Adrenal gland (tissue), 9 donors: ENCODE measurements at regions not wholly inside any gene's neighbourhood (a gene's known extent, or its start where the extent isn't known, plus 50 kb on each side); places are given as distances from the start of the nearest gene placed in this dataset.
A peak's percentile ranks its signal among the peaks of the same experiment; 100 is the strongest.

ENCODE experiments used
- DNase-seq, 7 donors: peaks; one replicate each; pipeline ENCODE4 v3.0.0-alpha.2; 2019 to 2020
- H3K27ac ChIP-seq, 5 donors: fragments of 200-600 bp; sonication (generic) in 4 of 5; 1 replicate in 3 of 5; 2 replicates in 2 of 5; pipeline versions ENCODE4 v1.5.1 to v1.8.0; 2016 to 2020; ENCODE audit warnings: mild to moderate bottlenecking in 1 of 5
- H3K27me3 ChIP-seq: fragments of 200-600 bp; 2 replicates; pipeline ENCODE4 v1.8.0; 2021
- H3K36me3 ChIP-seq, 2 donors: fragments of 200-600 bp; replicated peaks in 1 of 2; 1 replicate in 1 of 2; 2 replicates in 1 of 2; pipeline versions ENCODE4 v1.5.1 to v1.8.0; 2018 to 2022
- H3K4me1 ChIP-seq, 2 donors: fragments of 200-600 bp; replicated peaks in 1 of 2; 1 replicate in 1 of 2; 2 replicates in 1 of 2; pipeline versions ENCODE4 v1.5.1 to v1.8.0; 2018 to 2021
- H3K4me3 ChIP-seq, 4 donors: fragments of 200-600 bp; sonication (generic) in 3 of 4; one replicate each; pipeline ENCODE4 v1.5.1; 2016 to 2018
- H3K9me3 ChIP-seq, 3 donors: fragments of 200-600 bp; sonication (generic) in 1 of 3; replicated peaks in 1 of 3; 1 replicate in 2 of 3; 2 replicates in 1 of 3; pipeline versions ENCODE4 v1.5.1 to v1.8.0; 2016 to 2021
- POLR2A ChIP-seq, 2 donors: fragments of 450-650 bp; IDR thresholded peaks; one replicate each; pipeline ENCODE4 v1.6.1; 2017; ENCODE audit warnings: antibody characterized with exemption in 2 of 2, mild to moderate bottlenecking in 2 of 2, moderate library complexity in 1 of 2
- WGBS, 4 donors: extraction: QIAGEN DNeasy Blood & Tissue Kit in 2 of 4; methylation state at CpG; one replicate each; pipeline versions ENCODE4 v1.1.5 to v1.1.7; 2013 to 2017; 5-methylcytosine and 5-hydroxymethylcytosine counted together
- intact Hi-C, 2 donors: fragments of 100-400 bp; cut with DNase I; formaldehyde crosslinking; loops; one replicate each; pipeline versions ENCODE4 v1.14.1 to v1.15.0; 2022 to 2023
- TF ChIP-seq, protein P1 (sequence below), 6 experiments: fragments of 450-650 bp in 4 of 6; fragments of 200-600 bp in 2 of 6; sonication (generic) in 1 of 6; IDR thresholded peaks; 1 replicate in 5 of 6; 2 replicates in 1 of 6; pipeline versions ENCODE4 v1.5.1 to v1.8.0; 2016 to 2021; ENCODE audit warnings: antibody characterized with exemption in 6 of 6, mild to moderate bottlenecking in 2 of 6, moderate library complexity in 1 of 6
- donor health status: healthy with polysubstance abuse.
- donor health status: Bipolar disorder and iron deficiency.
- donor health status: DM: yes; HTN: yes; CAD: no.
- donor health status: DM: no; HTN: no; CAD: no.
- donor health status: DM: no; HTN: no; CAD: no.

DNA sequence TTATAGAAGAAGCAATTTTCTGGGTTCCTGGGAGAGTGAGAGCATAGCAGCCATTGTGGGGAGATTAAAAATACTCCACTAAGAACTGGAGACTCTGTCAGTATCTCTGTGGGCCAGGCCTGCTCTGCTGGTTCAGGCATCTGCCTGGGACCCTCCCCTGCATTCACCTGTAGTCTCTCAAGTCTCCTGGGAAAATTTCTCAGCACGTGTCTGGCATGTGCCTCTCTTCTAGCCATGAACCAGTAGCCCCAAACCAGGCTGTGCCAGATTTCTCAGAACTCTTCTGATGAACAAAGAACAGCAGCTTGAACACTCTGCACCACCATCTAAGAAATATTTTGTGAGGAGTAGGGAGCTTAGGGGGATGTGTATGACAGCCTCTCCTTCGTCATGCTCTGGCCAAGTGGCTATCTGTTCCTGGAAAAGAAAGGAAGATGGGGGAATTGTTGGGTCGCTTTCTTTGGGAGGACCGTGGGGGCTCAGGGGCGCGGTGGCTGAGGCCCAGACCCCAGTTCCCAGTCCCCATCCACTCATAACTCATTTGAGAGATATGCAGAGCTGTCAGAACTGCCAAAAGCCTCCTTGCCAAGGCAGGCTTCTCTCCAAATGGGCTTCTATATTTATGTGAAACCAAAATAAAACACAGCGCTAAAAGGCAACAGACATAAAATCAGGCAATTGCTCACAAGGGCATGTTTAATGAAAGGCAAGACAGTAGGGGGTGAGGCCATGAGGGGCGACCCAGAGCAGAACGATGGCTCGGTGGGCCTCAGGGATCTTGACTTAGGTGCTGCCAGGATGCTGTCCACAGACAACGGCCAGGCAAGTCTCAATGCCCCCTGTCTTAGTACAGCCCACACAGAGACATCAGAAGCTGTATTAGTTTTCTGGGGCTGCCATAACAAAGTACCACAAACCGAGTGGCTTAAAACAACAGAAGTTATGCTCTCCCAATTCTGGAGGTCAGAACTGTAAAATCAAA is 114.7 kb upstream of the TNP1 start:
- no peaks in the 10 kb centered on the region for H3K9me3 ChIP-seq
- no peak overlapping the region for H3K4me3 ChIP-seq
- peak in 2 of 7 donors; percentile 18 to 69 for DNase-seq
- 74 to 83% (median 77%) methylated on average over 12 of the region's 12 CpGs for WGBS, 4 donors
- intact Hi-C loops, result no loop called here
- H3K27ac ChIP-seq, result peak overlapping the region in 2 of 5 donors; percentile 8 to 21
- H3K36me3 ChIP-seq, result no peaks in the 10 kb centered on the region
- H3K27me3 ChIP-seq, result no peaks in the 10 kb centered on the region
- no peak for TF ChIP-seq POLR2A (IDR thresholded peaks at IDR 0.05)
- TF ChIP-seq, protein P1, sequence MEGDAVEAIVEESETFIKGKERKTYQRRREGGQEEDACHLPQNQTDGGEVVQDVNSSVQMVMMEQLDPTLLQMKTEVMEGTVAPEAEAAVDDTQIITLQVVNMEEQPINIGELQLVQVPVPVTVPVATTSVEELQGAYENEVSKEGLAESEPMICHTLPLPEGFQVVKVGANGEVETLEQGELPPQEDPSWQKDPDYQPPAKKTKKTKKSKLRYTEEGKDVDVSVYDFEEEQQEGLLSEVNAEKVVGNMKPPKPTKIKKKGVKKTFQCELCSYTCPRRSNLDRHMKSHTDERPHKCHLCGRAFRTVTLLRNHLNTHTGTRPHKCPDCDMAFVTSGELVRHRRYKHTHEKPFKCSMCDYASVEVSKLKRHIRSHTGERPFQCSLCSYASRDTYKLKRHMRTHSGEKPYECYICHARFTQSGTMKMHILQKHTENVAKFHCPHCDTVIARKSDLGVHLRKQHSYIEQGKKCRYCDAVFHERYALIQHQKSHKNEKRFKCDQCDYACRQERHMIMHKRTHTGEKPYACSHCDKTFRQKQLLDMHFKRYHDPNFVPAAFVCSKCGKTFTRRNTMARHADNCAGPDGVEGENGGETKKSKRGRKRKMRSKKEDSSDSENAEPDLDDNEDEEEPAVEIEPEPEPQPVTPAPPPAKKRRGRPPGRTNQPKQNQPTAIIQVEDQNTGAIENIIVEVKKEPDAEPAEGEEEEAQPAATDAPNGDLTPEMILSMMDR (IDR thresholded peaks at IDR 0.05), result no peak
- H3K4me1 ChIP-seq, result no peaks in the 10 kb centered on the region

DNA sequence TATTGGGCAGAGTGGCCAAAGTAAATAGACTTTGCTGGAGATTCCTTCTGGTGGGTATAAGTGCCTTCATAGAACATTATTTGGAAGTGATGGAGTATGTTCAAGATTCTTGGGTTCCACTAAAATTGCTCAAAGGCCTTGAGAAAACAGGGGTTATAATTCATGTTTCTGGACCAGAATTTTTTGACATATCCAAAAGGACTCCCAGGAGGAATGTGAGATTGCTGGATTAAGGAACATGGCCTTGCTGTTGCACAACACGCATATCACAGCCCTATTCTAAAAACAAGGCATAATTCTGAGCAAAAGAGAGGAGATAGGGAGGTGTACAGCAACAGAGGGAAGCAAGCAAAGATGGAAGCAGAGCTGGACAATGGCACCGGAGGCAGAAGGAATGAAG is 111.7 kb upstream of the TNP1 start:
- H3K9me3 ChIP-seq, result no peaks in the 10 kb centered on the region
- intact Hi-C loops, result no loop called here
- no peak overlapping the region for H3K4me3 ChIP-seq
- H3K27ac ChIP-seq, result peak overlapping the region in 1 of 5 donors; percentile 40
- no peaks in the 10 kb centered on the region for H3K36me3 ChIP-seq
- no peaks in the 10 kb centered on the region for H3K27me3 ChIP-seq
- H3K4me1 ChIP-seq, result no peaks in the 10 kb centered on the region
- DNase-seq, result peak in 4 of 7 donors; percentile 31 to 61 (median 49)
- TF ChIP-seq, protein P1 (IDR thresholded peaks at IDR 0.05), result no peak
- no peak for TF ChIP-seq POLR2A (IDR thresholded peaks at IDR 0.05)
- WGBS, 4 donors, result 59 to 65% (median 60%) methylated on average over 2 of the region's 2 CpGs

DNA sequence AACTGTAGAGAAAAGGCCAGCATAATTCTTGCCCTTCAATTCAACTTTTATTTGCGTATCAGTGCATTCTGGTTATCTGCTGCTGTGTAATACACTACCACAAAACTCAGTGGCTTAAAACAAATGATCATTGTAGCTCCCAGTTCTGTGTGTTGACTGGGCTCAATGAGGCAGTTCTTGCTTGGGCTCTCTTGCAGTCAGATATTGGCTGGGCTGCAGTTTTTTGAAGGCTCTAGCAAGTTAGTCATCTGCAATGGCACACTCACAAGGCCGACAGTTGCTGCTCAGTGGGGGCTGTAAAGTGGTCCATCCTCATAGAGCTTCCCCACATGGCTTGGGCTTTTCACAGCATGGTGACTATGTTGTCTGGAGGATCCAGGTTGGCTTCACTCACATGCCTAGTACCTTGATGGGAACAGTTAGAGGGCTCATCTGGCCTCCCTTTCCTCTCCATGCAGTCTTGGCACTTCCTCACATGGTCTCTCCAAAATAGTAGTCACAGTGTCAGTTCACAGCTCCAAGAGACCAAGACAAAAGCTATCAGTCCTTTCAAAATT is 110.6 kb upstream of the TNP1 start:
- no peaks in the 10 kb centered on the region for H3K4me1 ChIP-seq
- intact Hi-C loops, result no loop called here
- H3K27me3 ChIP-seq, result no peaks in the 10 kb centered on the region
- H3K9me3 ChIP-seq, result no peaks in the 10 kb centered on the region
- WGBS, 4 donors, result 88 to 90% (median 89%) methylated on average over 2 of the region's 2 CpGs
- DNase-seq, result no peak
- no peaks in the 10 kb centered on the region for H3K36me3 ChIP-seq
- no peak overlapping the region for H3K27ac ChIP-seq
- H3K4me3 ChIP-seq, result no peak overlapping the region
- TF ChIP-seq POLR2A (IDR thresholded peaks at IDR 0.05), result no peak
- TF ChIP-seq, protein P1 (IDR thresholded peaks at IDR 0.05), result no peak

DNA sequence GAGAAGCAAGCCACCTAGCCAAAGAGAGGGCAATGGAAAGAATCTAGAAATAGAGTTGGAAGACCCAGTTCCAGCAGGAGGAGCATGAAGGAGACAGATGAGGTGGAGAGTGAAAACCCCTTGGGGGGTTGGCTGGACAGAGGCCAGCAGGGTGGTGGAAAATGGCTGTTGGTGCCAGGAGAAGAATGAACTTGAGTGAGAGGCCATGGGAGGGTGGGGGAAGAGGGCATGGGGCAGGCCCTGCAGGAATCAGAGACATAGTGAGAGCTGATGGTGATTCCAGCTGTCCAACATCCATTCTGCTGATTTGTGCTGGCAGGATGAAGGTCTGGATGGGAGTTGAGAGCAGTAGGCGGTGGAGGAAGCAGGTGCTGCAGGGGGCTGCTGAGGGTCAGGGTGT is 108.0 kb upstream of the TNP1 start:
- Histone ChIP-seq H3K27ac (no peak overlapping the region), H3K36me3 (no peaks in the 10 kb centered on the region), H3K4me3 (no peak overlapping the region), H3K9me3 (no peaks in the 10 kb centered on the region), H3K4me1 (no peaks in the 10 kb centered on the region), H3K27me3 (no peaks in the 10 kb centered on the region)
- no peak for DNase-seq
- intact Hi-C loops, result no loop called here
- WGBS, 4 donors, result 93 to 100% (median 95%) methylated on average over 1 of the region's 1 CpG
- TF ChIP-seq, protein P1 (IDR thresholded peaks at IDR 0.05), result no peak
- no peak for TF ChIP-seq POLR2A (IDR thresholded peaks at IDR 0.05)
